ENCODE measurements at regions not wholly inside any gene's neighbourhood (a gene's known extent, or its start where the extent isn't known, plus 50 kb on each side); places are given as distances from the start of the nearest gene placed in this dataset.

- Histone ChIP-seq H2AFZ (ENCODE audit: low read length) (no peak overlapping the region), H3K4me2 (ENCODE audit: low read length) (no peak overlapping the region), H3K9me2 (ENCODE audit: low read depth, low read length) (no peaks in the 10 kb centered on the region), H3K27me3 (ENCODE audit: insufficient read depth, low read length) (0 out of 2 replicates have a peak, but pooled peaks cover 3% of the 10 kb centered on the region), H3K27ac (ENCODE audit: low read depth, low read length, poor library complexity, severe bottlenecking) (no peak overlapping the region), H4K20me1 (ENCODE audit: insufficient read depth, low read length) (no peaks in the 10 kb centered on the region), H3F3A (ENCODE audit: insufficient read depth, low read length) (no peaks in the 10 kb centered on the region), H3K4me3 (ENCODE audit: low read depth, low read length, poor library complexity, severe bottlenecking) (no peak overlapping the region), H3K36me3 (ENCODE audit: insufficient read depth, low read length) (no peaks in the 10 kb centered on the region), H3K9me3 (ENCODE audit: low read length) (no peaks in the 10 kb centered on the region), H3K79me2 (ENCODE audit: insufficient read depth, low read length) (no peaks in the 10 kb centered on the region), H3K4me1 (ENCODE audit: insufficient read depth, low read length, severe bottlenecking) (no peaks in the 10 kb centered on the region), H3K9ac (ENCODE audit: low read length) (no peak overlapping the region)
- TF ChIP-seq EZH2 (IDR thresholded peaks at IDR 0.05; ENCODE audit: borderline replicate concordance, low read length) (no peak), CTCF (IDR thresholded peaks at IDR 0.05; ENCODE audit: low read length) (no peak)
Observed at GRCh38 chr2:204027091-204027490, 90.5 kb downstream of the ICOS start.

DNA sequence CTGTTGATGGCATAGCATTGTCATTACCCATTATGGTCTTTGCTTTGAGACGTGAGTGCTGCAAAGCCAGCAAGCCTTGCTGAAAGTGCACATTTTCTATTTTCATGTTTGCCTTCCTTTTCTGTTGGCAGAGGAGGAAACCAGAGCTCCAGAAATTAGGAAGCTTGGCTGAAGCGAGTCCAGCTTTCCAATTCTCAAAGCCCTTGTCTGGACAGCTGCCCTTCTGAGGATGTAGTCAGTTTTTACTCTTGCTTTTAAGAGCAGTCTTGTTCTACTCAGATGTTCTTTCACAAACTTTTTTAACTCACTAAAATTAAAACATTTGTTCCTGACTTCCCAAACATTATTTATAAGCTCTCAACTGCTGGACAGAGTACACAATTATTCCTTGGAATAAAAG, 93.8 kb downstream of the ICOS start:
- no peaks in the 10 kb centered on the region for H3K79me2 ChIP-seq (ENCODE audit: insufficient read depth, low read length)
- H3K4me2 ChIP-seq (ENCODE audit: low read length) = no peak overlapping the region
- TF ChIP-seq CTCF (IDR thresholded peaks at IDR 0.05; ENCODE audit: low read length) (no peak), EZH2 (IDR thresholded peaks at IDR 0.05; ENCODE audit: borderline replicate concordance, low read length) (no peak)
- H3K36me3 ChIP-seq (ENCODE audit: insufficient read depth, low read length) = no peaks in the 10 kb centered on the region
- H3F3A ChIP-seq (ENCODE audit: insufficient read depth, low read length) = no peaks in the 10 kb centered on the region
- 0 out of 2 replicates have a peak, but pooled peaks cover 3% of the 10 kb centered on the region for H3K27me3 ChIP-seq (ENCODE audit: insufficient read depth, low read length)
- no peak overlapping the region for H3K9ac ChIP-seq (ENCODE audit: low read length)
- no peak overlapping the region for H3K4me3 ChIP-seq (ENCODE audit: low read depth, low read length, poor library complexity, severe bottlenecking)
- H3K9me2 ChIP-seq (ENCODE audit: low read depth, low read length) = no peaks in the 10 kb centered on the region
- no peaks in the 10 kb centered on the region for H3K4me1 ChIP-seq (ENCODE audit: insufficient read depth, low read length, severe bottlenecking)
- no peak overlapping the region for H3K27ac ChIP-seq (ENCODE audit: low read depth, low read length, poor library complexity, severe bottlenecking)
- H3K9me3 ChIP-seq (ENCODE audit: low read length) = no peaks in the 10 kb centered on the region
- H2AFZ ChIP-seq (ENCODE audit: low read length) = no peak overlapping the region
- H4K20me1 ChIP-seq (ENCODE audit: insufficient read depth, low read length) = no peaks in the 10 kb centered on the region

DNA sequence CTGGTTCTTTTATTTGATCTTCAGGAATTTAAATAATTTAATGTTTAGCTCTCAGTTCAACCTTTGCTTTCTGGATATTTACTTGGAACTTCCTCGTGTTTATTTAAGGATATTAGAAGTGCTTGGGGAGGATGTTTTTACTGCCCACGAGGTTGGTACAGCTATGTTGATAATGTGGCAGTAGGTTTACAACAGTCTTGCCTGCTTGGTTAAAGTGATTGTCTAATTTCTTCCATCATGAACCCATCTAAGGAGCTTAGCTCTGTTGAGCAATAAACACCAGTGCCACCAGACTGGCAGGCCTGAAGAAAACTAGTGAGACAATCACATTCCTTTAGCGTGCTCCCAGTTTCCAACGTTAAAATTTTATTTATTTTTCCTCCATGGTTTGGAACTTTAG, 94.5 kb downstream of the ICOS start:
- Histone ChIP-seq H2AFZ (ENCODE audit: low read length) (no peak overlapping the region), H4K20me1 (ENCODE audit: insufficient read depth, low read length) (no peaks in the 10 kb centered on the region), H3K36me3 (ENCODE audit: insufficient read depth, low read length) (no peaks in the 10 kb centered on the region), H3K79me2 (ENCODE audit: insufficient read depth, low read length) (no peaks in the 10 kb centered on the region), H3K27me3 (ENCODE audit: insufficient read depth, low read length) (no peaks in the 10 kb centered on the region), H3K27ac (ENCODE audit: low read depth, low read length, poor library complexity, severe bottlenecking) (no peak overlapping the region), H3K9me3 (ENCODE audit: low read length) (no peaks in the 10 kb centered on the region), H3K4me3 (ENCODE audit: low read depth, low read length, poor library complexity, severe bottlenecking) (no peak overlapping the region), H3K4me1 (ENCODE audit: insufficient read depth, low read length, severe bottlenecking) (no peaks in the 10 kb centered on the region), H3K9ac (ENCODE audit: low read length) (no peak overlapping the region), H3K9me2 (ENCODE audit: low read depth, low read length) (no peaks in the 10 kb centered on the region), H3K4me2 (ENCODE audit: low read length) (no peak overlapping the region), H3F3A (ENCODE audit: insufficient read depth, low read length) (no peaks in the 10 kb centered on the region)
- TF ChIP-seq EZH2 (IDR thresholded peaks at IDR 0.05; ENCODE audit: borderline replicate concordance, low read length) = no peak
- TF ChIP-seq CTCF (IDR thresholded peaks at IDR 0.05; ENCODE audit: low read length) = no peak
